GM18907 (cell line): ENCODE measurements at regions not wholly inside any gene's neighbourhood (a gene's known extent, or its start where the extent isn't known, plus 50 kb on each side); places are given as distances from the start of the nearest gene placed in this dataset.
"Not testable (repeated sequence)": the region's sequence is repeated elsewhere in the genome, so short reads cannot be mapped to it uniquely, and the experiment has no call there.

Source experiments
- ATAC-seq: cut with Tn5 transposase; IDR thresholded peaks from one replicate; pipeline ENCODE4 v1.9.1; 2021; ENCODE audit warnings: mild to moderate bottlenecking, moderate library complexity; ENCODE audit not compliant: unreplicated experiment

DNA sequence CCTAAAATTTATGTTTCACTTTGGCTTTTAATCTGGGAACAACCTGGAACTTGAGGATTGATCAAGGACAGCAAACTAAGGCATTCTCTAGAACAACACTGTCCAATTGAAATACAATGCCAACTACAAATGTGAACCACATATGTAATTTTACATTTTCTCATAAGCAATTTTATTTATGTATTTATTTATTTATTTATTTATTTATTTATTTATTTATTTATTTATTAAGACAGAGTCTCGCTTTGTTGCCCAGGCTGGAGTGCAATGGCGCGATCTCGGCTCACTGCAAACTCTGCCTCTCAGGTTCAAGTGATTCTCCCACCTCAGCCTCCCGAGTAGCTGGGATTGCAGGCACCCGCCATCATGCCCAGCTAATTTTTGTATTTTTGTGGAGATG lies 448.7 kb downstream of the BUD13 start:
- ATAC-seq: not testable (repeated sequence)

DNA sequence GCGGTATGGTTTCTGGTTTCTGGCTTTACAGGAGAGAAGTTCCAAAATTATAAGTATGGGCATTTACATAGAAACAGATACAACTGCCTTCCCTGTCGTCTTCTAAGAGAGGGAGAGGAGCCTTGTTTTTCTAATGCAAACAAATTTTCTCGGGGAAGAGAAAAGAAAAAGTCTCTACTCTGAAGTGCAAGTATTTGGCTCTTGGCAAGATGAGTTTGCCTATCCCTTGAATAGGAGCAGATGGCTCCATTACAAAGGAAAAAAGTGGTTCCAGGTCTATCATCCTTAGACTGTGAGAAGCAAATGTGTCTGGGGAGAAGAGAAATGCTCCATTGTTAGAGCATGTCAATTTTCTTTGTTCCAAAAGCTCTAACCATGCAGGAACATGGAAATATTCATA lies 455.6 kb downstream of the BUD13 start:
- no peak for ATAC-seq

DNA sequence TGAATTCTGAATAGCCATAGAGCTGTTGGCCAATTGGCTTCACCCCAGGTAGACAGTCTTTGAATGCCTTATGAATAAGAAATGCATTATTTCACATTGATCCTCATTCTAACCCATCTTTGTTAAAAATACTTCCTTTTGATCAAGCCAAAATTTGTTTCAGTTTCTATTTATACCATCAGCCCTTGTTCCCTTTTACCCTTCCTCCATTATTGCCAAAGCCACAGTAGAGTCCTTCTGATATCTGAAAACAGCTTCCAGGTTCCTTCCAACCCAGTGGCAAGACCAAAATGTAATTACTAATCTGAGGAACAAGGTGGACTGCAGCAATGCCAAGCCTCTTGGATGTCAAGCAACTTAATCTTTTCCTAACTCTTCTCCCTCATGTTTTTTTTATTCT lies 458.8 kb downstream of the BUD13 start:
- no peak for ATAC-seq

DNA sequence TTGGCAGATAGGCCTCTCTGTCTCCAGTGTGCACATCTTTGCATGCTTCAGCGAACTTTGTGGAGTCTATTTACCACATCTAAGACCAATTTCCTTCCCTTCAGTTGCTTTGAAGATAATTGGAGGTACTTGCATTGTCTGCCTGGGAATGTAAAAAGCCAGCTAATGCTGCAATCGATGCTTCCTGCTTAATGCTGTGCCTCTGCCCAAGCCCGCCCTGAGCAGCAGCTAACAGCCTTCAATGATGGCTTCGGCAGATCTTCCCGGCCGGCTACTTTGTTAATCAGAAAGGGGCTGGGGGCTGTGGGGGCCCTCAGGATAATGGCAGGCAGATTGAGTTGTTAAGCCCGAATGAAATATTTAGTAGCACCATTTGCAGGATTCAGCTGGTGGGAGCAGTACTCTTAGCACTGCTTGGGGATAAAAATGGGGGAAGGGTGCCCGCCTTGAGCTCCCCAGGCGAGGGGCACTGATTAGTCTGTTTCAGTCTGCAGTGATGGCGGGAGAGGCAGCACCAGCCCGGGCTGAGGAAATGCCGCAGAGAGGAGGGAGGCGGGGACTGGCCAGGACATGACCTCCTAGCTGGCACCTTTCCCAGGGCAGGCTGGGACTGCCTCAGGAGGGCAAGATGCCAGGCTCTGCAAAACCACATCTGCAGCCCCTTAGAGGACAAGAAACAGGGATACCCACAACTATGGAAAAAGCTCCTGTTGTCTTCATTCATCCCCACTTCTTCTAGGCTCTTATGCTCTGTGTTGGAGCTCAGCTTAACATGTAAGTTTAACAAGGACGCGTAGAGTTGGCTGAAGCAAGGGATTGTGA lies 460.0 kb downstream of the BUD13 start:
- no peak for ATAC-seq

DNA sequence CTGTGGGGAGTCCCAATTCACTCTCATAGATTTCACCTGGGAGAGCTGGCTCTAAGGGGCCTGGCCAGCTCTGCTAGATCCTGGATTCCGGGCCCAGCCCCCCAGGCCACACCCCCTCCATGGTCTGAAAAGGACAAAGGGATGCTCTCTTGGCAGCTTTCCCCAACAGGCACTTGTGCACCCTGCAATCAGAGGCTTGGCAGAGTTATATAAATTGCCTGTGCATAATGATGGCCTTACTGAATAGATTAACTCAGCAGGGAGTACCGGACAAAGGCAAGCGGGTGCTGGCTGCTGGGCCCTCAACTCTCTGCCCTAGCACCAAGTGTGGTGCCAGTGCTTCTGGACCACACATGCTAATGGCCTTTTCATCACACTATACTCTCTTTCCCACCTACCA lies 461.6 kb downstream of the BUD13 start:
- no peak for ATAC-seq

DNA sequence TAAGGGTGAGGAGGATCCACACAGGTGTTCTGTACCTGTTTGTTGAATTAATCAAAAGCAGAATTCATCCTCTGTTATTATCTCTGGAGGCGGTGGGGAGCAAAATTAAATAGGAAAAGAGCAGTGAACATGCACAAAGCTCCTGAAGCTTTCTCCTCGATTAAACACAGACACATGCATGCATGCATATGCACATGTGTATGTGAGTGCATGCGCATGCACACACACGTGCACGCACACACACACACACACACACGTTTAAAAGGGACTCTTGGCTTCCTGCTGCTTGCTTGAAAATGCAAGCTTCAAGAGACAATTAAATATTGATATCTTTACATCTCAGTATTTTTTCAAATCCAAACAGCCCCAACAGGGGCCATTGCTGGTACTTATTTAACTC lies 462.1 kb downstream of the BUD13 start:
- ATAC-seq: no peak

DNA sequence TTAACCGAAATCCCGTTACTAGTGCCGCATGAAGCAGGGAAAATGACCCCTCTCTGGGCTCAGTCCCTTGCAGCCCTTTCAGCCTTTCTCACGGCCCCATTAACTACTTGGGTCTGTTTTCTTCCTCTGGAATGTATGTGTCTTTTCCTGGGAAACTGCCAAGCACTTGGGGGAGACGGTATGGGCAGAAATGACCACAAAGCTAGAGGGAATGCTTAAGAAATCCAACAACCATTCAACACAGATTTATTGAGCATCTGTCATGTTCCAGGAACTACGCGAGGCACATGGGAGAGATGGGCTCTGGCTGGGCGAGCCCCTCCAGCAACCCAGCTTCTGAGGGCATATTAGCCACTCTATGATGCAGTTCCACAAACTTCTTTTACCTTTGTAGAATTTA lies 462.6 kb downstream of the BUD13 start:
- ATAC-seq: no peak

DNA sequence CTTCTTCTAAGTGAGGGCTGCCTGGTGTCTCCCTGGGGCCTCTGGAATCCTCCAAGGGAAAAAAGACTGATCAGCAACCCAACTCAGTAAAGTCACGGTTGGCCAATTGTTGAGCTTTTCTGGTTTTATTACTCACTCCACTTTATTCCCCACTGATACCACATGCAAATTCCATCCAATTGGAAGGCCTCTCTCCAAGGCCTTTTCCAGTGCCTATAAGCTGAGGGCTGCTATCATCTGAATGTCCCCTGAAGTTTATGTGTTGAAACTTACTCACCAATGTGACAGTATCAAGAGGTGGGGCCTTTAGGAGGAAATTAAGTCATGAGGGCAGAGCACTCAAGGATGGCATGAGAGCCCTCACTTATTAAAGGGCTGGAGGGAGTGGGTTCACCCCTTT lies 463.3 kb downstream of the BUD13 start:
- no peak for ATAC-seq

DNA sequence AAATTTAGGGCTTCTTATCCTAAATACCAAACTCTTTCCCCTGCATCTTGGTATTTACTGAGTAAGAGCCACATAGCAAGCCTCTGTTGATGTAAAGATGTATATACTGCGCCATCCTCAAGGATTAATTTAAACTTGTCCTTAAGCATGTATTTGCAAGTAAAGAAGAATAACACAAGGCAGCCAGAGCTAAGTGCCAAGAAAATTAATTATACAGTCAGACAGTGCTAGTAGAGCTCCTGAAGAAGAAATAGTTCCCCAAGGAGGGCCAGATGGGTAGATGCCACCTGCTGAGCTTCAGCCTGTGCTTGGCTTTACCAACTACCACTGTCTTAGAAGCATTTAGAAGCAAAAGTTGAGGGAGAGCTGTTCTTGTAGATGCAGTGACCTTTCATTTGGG lies 470.0 kb downstream of the BUD13 start:
- ATAC-seq: no peak

DNA sequence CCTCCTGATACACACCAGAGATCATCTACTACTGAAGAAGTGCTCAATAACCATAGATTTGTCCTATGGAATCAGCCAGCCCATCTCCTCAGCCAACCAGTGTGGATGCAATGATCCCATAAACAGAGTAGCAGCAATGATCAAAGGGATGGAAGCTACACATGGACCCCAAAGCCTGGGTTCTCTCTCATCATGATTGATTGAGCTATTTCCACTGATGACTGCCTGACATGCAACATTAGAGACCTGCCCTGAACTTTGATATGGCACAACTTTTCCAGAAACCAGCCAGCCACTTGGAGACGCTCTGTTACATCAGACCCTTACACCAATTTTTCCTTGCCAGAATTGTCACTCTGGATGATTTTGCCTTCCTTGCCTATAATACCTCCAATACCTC lies 471.6 kb downstream of the BUD13 start:
- ATAC-seq: no peak

DNA sequence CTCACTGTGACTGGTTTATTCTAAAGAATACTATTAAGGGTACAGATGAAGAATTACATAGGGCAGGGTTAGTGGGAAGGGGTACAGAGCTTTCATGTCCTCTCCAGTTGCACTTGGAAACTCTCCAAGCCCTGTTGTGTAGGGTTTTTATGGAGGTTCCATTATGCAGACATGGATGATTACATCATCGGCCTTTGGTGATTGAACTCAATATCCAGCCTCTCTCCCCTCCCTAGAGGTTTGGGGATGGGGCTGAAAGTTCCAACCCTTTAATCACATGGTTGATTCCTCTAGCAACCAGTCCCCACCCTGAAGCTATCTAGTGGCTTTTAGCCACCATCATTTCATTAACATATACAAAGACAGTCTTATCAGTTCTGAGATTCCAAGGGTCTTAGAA lies 472.6 kb downstream of the BUD13 start:
- no peak for ATAC-seq

DNA sequence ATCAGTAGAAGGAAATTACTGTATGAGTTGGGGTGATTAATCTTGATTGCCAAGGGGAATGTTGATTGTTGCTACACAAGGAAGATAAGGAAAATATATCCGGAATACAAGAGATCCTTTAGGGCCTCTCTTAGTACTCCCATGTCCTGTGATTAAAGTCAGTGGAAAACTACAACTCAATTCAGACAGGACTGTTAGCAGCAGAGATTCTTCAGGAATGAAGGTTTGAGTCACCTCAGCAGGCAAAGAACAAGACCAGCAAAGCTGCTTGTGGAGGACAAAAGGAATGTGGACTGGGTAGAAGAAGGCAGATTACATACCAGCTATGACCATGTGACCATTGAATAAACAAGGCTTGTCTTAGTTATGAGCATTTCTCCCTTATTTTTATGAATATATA lies 478.2 kb downstream of the BUD13 start:
- ATAC-seq: no peak

DNA sequence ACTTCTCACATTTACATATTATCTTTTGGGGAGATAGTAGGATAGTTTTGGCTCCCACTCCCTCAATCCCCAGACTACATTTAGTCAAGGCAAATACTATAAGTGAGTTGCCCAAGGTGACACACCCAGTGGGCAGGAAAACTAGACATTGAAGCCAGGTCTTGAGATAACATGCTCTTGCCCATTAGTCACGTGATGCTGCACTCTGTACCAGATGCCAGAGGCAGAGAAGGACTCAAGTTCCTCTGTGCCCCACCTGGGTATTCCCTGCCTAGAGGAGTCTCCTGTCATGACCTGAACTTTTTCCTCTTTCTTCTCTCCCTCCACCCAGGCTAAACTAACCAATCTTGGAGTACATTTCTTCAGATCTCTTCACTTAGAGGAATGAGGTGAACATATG lies 484.9 kb downstream of the BUD13 start:
- no peak for ATAC-seq

DNA sequence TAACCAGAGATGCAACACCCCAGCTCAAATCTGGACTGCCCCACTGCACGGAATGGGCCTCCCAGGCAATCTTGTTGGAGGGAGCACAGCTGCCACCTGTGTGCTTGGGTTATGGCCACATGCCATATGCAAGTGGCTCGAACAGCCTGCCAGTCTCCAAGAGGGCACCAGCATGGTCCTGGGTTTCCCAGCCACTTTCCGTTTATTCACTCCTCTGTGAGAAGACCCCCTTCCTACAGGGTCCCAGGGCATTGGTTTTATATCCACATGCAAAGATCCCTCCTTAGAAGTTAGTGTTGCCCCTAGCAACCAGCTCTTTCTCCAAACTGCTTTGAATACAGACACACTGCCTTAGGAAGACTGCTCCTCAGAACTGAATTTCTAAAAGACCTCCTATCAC lies 487.8 kb downstream of the BUD13 start:
- no peak for ATAC-seq

DNA sequence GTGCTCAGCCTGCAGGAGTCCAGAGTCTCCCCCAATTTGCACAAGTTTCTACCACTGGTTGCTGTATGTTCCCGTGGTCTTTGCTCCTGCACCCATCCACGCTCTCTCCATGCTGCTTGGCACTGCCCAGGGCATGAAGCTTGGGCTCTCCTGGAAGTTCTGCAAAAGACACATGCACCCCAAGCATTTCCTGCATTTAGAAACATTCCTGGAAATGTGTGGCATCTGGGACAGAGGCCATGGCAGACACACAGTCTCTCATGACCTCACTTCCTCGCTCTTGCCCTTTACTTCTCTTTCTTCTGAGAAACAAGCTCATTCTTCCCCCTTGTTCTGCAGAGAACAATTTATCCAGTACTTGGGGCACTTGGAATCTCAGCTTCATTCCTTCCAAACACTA lies 489.5 kb downstream of the BUD13 start:
- ATAC-seq: no peak

DNA sequence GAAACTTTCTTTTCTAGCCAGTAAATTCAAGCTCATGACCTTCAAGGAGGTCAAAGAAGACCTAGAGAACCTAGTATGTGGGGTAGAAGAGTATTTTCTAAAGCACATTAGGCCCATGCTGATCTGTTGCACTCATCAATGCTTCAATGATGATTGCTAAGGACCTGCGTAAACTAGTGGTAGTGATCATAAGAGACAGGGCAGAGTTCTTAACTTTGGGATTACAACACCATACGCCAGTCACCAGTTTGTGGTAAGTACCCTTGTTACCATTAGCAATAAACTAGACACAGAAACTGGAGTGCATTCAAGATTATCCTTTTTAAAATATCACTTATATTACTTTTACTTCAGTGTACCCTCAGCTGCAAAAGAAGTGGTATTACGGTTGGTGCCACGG lies 490.3 kb downstream of the BUD13 start:
- ATAC-seq: no peak

DNA sequence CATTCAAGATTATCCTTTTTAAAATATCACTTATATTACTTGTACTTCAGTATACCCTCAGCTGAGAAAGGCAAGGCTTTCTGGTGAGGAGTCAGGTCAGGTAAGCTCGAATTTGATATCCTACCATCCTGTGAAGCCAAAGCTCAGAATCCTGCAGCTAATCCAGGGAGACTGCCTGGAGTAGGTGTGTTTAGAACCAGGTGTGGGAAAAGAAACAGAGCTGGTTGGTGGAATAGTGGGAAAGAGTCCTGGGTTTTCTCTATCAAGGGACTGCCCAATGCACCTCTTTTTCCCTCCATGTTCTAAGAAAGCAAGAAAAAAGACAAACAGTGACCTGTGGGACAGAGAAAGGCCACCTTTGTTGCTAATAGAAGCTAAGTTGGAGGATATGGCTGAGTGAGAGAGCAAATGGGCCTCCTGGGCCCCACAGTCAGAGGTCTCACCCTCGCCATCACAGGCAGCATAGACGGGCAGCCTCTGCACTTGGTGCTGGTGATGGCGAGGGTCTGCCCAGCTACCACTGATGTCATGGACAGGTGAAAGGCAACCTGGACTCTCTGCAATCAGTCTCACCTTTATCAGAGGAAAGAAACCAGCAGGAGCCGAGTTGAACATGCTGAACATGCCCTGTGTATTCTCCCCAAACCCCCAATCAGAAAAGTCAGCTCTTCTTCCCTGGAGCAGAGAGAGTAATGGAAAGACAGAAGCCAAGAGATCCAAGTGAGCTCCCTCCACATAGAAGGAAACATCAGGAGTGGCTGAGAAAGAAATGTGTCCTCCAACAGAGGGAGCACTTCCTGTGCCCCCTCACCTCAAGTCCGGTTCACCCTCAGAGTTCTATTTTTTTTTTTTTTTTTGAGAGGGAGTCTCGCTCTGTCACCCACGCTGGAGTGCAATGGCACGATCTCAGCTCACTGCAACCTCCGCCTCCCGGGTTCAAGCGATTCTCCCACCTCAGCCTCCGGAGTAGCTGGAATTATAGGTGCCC lies 491.3 kb downstream of the BUD13 start:
- ATAC-seq: no peak

DNA sequence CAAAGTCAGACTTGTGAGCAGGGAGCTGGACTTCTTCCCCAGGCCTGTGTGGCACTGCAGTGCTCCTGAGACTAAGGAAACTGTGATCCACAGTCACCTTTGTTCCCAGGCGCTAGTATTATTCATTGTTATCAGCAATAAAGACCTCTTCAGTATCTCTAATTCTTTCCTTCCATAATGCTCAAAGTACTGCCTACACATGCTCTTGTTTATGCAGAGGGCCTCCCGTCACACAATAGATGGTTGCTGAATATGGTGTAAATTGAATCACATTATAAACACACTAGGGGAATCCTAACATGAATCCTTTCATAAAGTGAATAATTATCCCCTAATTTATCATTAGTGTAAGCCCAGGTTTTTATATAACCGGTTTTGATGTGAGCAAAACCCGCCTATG lies 493.3 kb downstream of the BUD13 start:
- no peak for ATAC-seq

DNA sequence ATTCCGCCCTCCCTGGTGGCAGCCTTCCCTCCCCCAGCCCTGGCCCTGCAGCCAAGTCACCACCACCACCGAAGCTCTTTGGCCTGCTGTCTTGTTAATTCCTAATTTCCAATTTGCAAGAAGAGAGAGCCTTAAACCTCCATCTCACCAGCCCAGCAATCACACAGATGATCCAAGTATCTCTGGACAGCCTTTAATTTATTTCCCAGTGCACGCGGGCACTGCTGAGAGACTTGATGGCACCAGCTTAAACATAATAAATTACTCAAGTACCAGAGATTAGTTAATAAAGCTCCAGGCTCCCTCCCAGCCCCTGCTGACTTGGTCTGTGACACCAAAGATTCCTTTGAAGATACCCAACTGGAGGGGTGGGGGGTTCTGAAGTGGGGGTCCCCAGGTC lies 494.7 kb downstream of the BUD13 start:
- no peak for ATAC-seq

DNA sequence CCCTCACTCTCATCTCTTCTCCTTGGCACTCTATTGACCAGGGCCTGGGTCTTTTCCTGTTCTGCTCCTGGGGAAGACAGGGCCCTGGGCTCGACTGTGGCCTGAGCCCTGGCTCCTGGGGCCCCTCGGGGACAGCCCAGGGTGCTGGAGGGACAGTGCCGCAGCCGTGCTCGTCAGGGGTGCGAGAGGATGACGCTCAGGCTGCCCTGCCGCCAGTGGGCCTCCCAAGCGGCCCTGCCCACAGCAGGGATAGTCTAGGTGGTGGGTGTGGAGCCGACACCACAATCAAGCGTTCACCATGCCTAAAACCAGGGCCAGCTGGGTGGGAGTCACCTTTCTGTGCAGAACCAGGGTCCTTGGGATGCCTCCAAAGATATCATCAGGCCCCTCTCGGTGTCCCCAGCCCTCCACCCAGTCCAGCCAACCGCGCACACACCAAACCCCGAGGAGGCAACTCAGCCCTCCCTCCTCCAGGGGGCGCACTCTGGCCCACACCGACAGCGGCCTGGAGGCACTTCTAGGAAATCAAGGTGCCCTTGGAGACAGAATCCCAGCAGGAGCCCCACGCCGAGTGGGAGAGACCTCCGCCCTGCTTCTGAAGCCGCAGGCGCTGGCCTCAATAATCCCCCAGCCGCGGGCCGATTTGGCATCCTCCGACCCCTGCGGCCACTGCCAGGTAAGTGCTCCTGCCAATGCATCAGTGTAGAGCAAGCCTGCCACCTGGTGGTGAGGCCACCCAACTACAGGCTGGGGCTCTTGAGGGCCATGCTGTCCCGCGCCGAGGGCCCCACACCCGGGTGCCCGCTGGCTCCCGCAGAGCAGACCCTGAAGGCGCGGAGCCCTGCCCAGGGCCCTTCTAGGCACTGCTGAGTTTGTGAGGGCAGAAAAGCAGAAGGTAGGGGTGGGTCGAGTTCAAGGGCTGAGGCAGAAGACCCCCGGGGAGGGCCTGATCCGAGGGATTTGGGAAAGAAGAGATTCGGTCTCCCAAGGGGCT lies 496.4 kb downstream of the BUD13 start:
- ATAC-seq: peak; percentile 85

DNA sequence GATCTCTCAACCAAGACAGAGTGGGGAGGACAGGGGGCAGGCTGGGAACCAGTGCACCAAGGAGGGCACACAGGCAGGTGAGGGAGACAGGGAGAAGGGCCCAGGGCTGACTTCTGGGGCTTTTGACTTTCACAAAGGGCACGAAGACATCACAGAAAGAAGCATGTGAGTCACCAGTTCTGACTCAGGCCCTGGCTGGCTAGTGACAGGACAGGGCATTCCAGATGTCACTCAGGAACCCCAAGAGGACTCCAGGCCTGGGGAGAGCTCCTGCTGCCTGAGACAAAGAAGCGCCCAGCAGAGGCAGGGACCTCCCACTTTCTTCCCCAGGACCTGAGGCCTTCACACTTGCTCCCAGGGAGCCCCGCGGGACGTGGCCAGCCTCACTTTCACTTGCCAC lies 497.2 kb downstream of the BUD13 start:
- no peak for ATAC-seq
